Transverse colon (tissue), 4 donors: ENCODE measurements at regions not wholly inside any gene's neighbourhood (a gene's known extent, or its start where the extent isn't known, plus 50 kb on each side); places are given as distances from the start of the nearest gene placed in this dataset.

Experiments
- DNase-seq: peaks from one replicate; pipeline ENCODE4 v3.0.0-alpha.2; 2019
- H3K27ac ChIP-seq, 4 donors: fragments of 200-600 bp; sonication (generic); 2 replicates each; pipeline ENCODE4 v1.5.1; 2016 to 2018; ENCODE audit warnings: inconsistent platforms in 4 of 4
- H3K27me3 ChIP-seq: fragments of 200-600 bp; sonication (generic); 2 replicates; pipeline ENCODE4 v1.5.1; 2017; ENCODE audit warnings: inconsistent platforms
- H3K36me3 ChIP-seq, 4 donors: fragments of 200-600 bp; sonication (generic); 2 replicates each; pipeline ENCODE4 v1.5.1; 2017 to 2019; ENCODE audit warnings: inconsistent platforms in 4 of 4
- H3K4me1 ChIP-seq, 4 donors: fragments of 200-600 bp; sonication (generic); 2 replicates each; pipeline ENCODE4 v1.5.1; 2017 to 2020; ENCODE audit warnings: inconsistent platforms in 4 of 4
- H3K4me3 ChIP-seq, 4 donors: fragments of 200-600 bp; sonication (generic); 1 replicate in 1 of 4; 2 replicates in 3 of 4; pipeline versions ENCODE4 v1.5.1 to v1.6.1; 2017 to 2019; ENCODE audit warnings: inconsistent platforms in 4 of 4
- H3K9me3 ChIP-seq, 2 donors: fragments of 200-600 bp; sonication (generic); 2 replicates each; pipeline ENCODE4 v1.5.1; 2017 to 2019; ENCODE audit warnings: inconsistent platforms in 2 of 2
- EP300 ChIP-seq: sonication (generic); formaldehyde crosslinking; IDR thresholded peaks from one replicate; pipeline ENCODE4 v1.6.1; 2017; ENCODE audit warnings: antibody characterized with exemption, low read depth
- POLR2A ChIP-seq: fragments of 450-650 bp; IDR thresholded peaks from one replicate; pipeline ENCODE4 v1.6.1; 2016; ENCODE audit warnings: antibody characterized with exemption, mild to moderate bottlenecking, moderate library complexity
- POLR2AphosphoS5 ChIP-seq, 3 donors: sonication (generic); formaldehyde crosslinking; IDR thresholded peaks; one replicate each; pipeline ENCODE4 v1.6.1; 2016; ENCODE audit warnings: antibody characterized with exemption in 3 of 3
- WGBS, 2 donors: methylation state at CpG; one replicate each; pipeline ENCODE4 v1.1.5; 2018; ENCODE audit warnings: low coverage in 1 of 2; 5-methylcytosine and 5-hydroxymethylcytosine counted together
- in situ Hi-C, 4 donors: fragments of 200-750 bp; cut with MboI; loops; one replicate each; pipeline versions ENCODE4 v1.15.0 to v1.15.1; 2017; ENCODE audit warnings: low sequenced_read_pairs in 3 of 4, low pct_ligation_motif_present in 1 of 4, low pct_unique_long_range_greater_than_20kb in 1 of 4
- intact Hi-C: fragments of 100-400 bp; cut with DNase I; formaldehyde crosslinking; loops from one replicate; pipeline ENCODE4 v1.15.1; 2023; ENCODE audit warnings: low total_unique reads
- TF ChIP-seq, protein P1 (sequence below), 5 experiments: fragments of 200-600 bp in 3 of 5; fragments of 450-650 bp in 2 of 5; sonication (generic) in 3 of 5; IDR thresholded peaks; 1 replicate in 2 of 5; 2 replicates in 3 of 5; pipeline ENCODE4 v1.5.1; 2016 to 2017; ENCODE audit warnings: antibody characterized with exemption in 5 of 5, inconsistent platforms in 3 of 5, mild to moderate bottlenecking in 2 of 5, moderate library complexity in 1 of 5

DNA sequence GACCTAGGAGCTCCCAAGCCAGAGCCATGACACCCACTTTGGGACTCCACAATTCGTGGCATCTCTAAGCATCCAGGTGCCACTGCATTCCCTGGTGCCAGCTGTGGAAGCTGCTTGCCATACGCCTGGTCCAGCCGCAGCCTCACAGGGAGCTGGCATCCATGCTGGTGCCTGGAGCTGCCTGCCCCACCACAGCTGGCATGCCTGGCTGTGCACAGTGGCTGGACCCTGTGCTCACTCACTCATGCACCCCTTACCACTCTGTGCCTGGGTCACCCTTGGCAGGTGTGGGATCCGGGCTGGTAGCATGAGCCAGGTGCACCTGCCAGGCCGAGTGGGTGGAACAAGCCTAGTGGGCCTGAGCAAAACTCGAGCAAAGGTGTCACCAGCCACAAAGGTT lies 90.1 kb downstream of the CAVIN4 start:
- DNase-seq: no peak
- WGBS, 2 donors: 40 to 67% methylated on average over 1 to 6 of the region's 6 CpGs
- no peaks in the 10 kb centered on the region for H3K36me3 ChIP-seq
- no peaks in the 10 kb centered on the region for H3K4me1 ChIP-seq
- TF ChIP-seq POLR2AphosphoS5 (IDR thresholded peaks at IDR 0.05) (no peak), EP300 (no peak), POLR2A (no peak)
- TF ChIP-seq, protein P1, sequence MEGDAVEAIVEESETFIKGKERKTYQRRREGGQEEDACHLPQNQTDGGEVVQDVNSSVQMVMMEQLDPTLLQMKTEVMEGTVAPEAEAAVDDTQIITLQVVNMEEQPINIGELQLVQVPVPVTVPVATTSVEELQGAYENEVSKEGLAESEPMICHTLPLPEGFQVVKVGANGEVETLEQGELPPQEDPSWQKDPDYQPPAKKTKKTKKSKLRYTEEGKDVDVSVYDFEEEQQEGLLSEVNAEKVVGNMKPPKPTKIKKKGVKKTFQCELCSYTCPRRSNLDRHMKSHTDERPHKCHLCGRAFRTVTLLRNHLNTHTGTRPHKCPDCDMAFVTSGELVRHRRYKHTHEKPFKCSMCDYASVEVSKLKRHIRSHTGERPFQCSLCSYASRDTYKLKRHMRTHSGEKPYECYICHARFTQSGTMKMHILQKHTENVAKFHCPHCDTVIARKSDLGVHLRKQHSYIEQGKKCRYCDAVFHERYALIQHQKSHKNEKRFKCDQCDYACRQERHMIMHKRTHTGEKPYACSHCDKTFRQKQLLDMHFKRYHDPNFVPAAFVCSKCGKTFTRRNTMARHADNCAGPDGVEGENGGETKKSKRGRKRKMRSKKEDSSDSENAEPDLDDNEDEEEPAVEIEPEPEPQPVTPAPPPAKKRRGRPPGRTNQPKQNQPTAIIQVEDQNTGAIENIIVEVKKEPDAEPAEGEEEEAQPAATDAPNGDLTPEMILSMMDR (IDR thresholded peaks at IDR 0.05): no peak
- in situ Hi-C loops: no loop called here
- no peak overlapping the region for H3K27ac ChIP-seq
- H3K27me3 ChIP-seq: no peaks in the 10 kb centered on the region
- H3K9me3 ChIP-seq: no peaks in the 10 kb centered on the region
- H3K4me3 ChIP-seq: no peak overlapping the region
- intact Hi-C loops: no loop called here

DNA sequence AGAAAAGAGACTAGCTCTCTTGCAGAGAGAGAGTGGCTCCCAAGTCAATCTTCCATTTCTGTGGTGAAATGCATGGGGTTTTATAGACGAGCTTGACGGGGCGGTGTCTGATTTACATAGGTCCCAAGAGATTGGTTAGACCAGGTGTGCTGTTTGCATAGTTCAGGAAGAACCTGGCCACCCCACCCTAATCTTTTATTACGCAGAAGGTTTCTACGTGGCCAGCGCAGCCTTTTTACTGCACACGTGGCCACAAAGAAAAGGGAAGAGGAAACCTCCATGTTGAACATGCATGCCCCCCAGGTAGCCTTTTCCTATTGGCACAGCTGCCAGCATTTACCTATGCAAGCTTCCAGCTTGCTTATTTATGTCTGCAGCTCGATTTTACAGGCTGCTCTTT lies 92.1 kb downstream of the CAVIN4 start:
- intact Hi-C loops: no loop called here
- in situ Hi-C loops: no loop called here
- no peak for TF ChIP-seq EP300
- TF ChIP-seq POLR2A: no peak
- TF ChIP-seq POLR2AphosphoS5 (IDR thresholded peaks at IDR 0.05): no peak
- TF ChIP-seq, protein P1 (IDR thresholded peaks at IDR 0.05): no peak
- WGBS, 2 donors: 43 to 62% methylated on average over 8 of the region's 8 CpGs
- no peak for DNase-seq
- Histone ChIP-seq H3K9me3 (no peaks in the 10 kb centered on the region), H3K27ac (no peak overlapping the region), H3K4me3 (no peak overlapping the region), H3K27me3 (no peaks in the 10 kb centered on the region), H3K36me3 (no peaks in the 10 kb centered on the region), H3K4me1 (no peaks in the 10 kb centered on the region)

DNA sequence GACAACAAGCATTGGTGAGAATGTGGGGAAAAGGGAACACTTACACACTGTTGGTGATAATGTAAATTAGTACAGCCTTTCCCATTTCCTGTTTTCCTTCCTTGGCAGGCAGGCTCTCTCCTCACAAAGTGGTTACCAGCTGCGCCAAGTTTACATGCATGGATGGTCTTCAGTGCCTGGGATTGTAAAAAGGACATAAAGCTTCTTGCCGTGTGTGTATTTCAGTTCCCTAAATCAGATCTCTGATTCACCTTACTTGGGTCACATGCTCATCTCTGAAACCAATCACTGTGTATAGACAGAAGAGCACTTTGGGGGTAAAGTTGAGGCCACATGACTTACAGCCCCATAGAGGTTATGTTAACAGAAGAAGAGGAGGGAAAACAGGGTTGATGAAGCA lies 92.8 kb downstream of the CAVIN4 start:
- in situ Hi-C loops (no loop called here), intact Hi-C loops (no loop called here)
- no peak for TF ChIP-seq POLR2AphosphoS5 (IDR thresholded peaks at IDR 0.05)
- DNase-seq: no peak
- no peak overlapping the region for H3K4me3 ChIP-seq
- no peaks in the 10 kb centered on the region for H3K36me3 ChIP-seq
- no peak overlapping the region for H3K27ac ChIP-seq
- no peaks in the 10 kb centered on the region for H3K9me3 ChIP-seq
- H3K27me3 ChIP-seq: no peaks in the 10 kb centered on the region
- no peaks in the 10 kb centered on the region for H3K4me1 ChIP-seq
- WGBS, 2 donors: 20 to 42% methylated on average over 2 of the region's 2 CpGs

DNA sequence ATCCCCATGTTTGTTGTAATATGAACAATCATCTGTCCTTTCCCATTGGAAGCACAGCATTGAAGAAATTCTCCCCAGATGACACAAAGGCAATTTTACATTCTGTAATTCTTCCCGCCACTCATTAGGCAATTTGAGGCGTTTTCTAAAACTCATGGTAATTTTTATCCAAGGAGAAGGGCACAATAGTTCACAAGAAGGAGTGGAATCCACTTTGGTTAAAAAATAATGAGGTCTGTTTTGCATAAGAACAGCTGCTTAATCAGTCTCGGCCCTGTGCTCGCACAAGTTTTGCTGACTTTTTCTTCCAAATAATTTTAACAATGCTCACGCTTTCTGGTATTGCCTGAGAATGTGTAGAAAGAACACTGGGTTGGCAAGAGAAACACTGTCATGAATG lies 94.0 kb downstream of the CAVIN4 start:
- in situ Hi-C loops (no loop called here), intact Hi-C loops (no loop called here)
- Histone ChIP-seq H3K4me3 (no peak overlapping the region), H3K27me3 (no peaks in the 10 kb centered on the region), H3K36me3 (no peaks in the 10 kb centered on the region), H3K9me3 (no peaks in the 10 kb centered on the region), H3K4me1 (no peaks in the 10 kb centered on the region), H3K27ac (no peak overlapping the region)
- 83 to 86% methylated on average over 3 to 5 of the region's 5 CpGs for WGBS, 2 donors
- TF ChIP-seq EP300 (no peak), POLR2AphosphoS5 (IDR thresholded peaks at IDR 0.05) (no peak), POLR2A (no peak)
- TF ChIP-seq, protein P1 (IDR thresholded peaks at IDR 0.05): no peak
- no peak for DNase-seq

DNA sequence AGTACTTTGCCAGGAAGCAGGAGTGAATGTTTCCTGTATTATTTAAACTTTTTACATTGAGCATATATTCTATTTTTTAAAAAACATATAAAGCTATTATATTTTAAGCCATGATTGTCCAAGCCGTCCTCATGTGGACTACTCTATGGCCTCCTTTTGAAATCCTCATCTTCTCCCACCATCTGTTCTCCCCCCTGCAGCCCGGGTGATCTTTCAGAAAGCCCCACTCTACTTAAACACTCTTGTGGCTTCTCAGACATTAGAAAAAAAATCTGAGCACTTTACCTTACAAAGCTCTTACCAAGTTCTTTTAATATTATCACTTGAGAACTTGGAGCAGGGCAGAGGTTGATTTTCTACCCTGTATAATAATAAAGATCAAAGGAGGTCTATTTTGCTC lies 95.4 kb downstream of the CAVIN4 start:
- WGBS, 2 donors: 78 to 83% methylated on average over 1 to 2 of the region's 2 CpGs
- Histone ChIP-seq H3K27ac (no peak overlapping the region), H3K4me1 (no peaks in the 10 kb centered on the region), H3K27me3 (no peaks in the 10 kb centered on the region), H3K4me3 (no peak overlapping the region), H3K36me3 (no peaks in the 10 kb centered on the region), H3K9me3 (no peaks in the 10 kb centered on the region)
- in situ Hi-C loops: no loop called here
- intact Hi-C loops: no loop called here
- TF ChIP-seq POLR2AphosphoS5 (IDR thresholded peaks at IDR 0.05) (no peak), POLR2A (no peak), EP300 (no peak)
- TF ChIP-seq, protein P1 (IDR thresholded peaks at IDR 0.05): no peak
- DNase-seq: no peak
